Neural cell (in vitro differentiated cells): ENCODE measurements at regions not wholly inside any gene's neighbourhood (a gene's known extent, or its start where the extent isn't known, plus 50 kb on each side); places are given as distances from the start of the nearest gene placed in this dataset.

Experiments used
- H2AFZ ChIP-seq: fragments of 200-600, 300-800 bp; sonication (generic), shearing (Covaris generic); 2 replicates; pipeline ENCODE4 v1.6.0; 2014; ENCODE audit warnings: low read depth, mild to moderate bottlenecking, antibody characterized with exemption, low read length, moderate library complexity
- H3F3A ChIP-seq: fragments of 200-600 bp; shearing (Covaris generic); 2 replicates; pipeline ENCODE4 v1.6.1; 2016; ENCODE audit warnings: mild to moderate bottlenecking, moderate library complexity, mixed read lengths, antibody characterized with exemption, low read length; ENCODE audit not compliant: insufficient read depth, poor library complexity, severe bottlenecking
- H3K27ac ChIP-seq: fragments of 200-600, 300-800 bp; sonication (generic), shearing (Covaris generic); 2 replicates; pipeline ENCODE4 v1.5.1; 2014; ENCODE audit warnings: mild to moderate bottlenecking, low read length, moderate library complexity
- H3K27me3 ChIP-seq: fragments of 300-800, 200-600 bp; sonication (generic), shearing (Covaris generic); 2 replicates; pipeline ENCODE4 v1.6.0; 2014; ENCODE audit warnings: mild to moderate bottlenecking, low read depth, low read length, moderate library complexity; ENCODE audit not compliant: insufficient read depth
- H3K36me3 ChIP-seq: fragments of 300-800, 200-600 bp; sonication (generic), shearing (Covaris generic); 2 replicates; pipeline ENCODE4 v1.5.1; 2014; ENCODE audit warnings: mild to moderate bottlenecking, antibody characterized with exemption, low read length, moderate library complexity; ENCODE audit not compliant: insufficient read depth
- H3K4me2 ChIP-seq: fragments of 300-800, 200-600 bp; sonication (generic), shearing (Covaris generic); 2 replicates; pipeline ENCODE4 v1.6.0; 2014; ENCODE audit warnings: mild to moderate bottlenecking, low read length
- H3K4me3 ChIP-seq: fragments of 300-800, 200-600 bp; sonication (generic), shearing (Covaris generic); 2 replicates; pipeline ENCODE4 v1.5.1; 2014; ENCODE audit warnings: mild to moderate bottlenecking, low read length, moderate library complexity
- H3K79me2 ChIP-seq: fragments of 200-600 bp; shearing (Covaris generic); replicated peaks from 2 replicates; pipeline ENCODE4 v1.6.0; 2014; ENCODE audit warnings: mild to moderate bottlenecking, low read length, moderate library complexity; ENCODE audit not compliant: insufficient read depth
- H3K9ac ChIP-seq: fragments of 300-800, 200-600 bp; sonication (generic), shearing (Covaris generic); 2 replicates; pipeline ENCODE4 v1.6.1; 2016; ENCODE audit warnings: mild to moderate bottlenecking, low read length, mixed read lengths
- H3K9me2 ChIP-seq: fragments of 200-600 bp; shearing (Covaris generic); 2 replicates; pipeline ENCODE4 v1.6.1; 2016; ENCODE audit warnings: mild to moderate bottlenecking, low read length, mixed read lengths; ENCODE audit not compliant: insufficient read depth
- H3K9me3 ChIP-seq: fragments of 200-600, 300-800 bp; sonication (generic), shearing (Covaris generic); 2 replicates; pipeline ENCODE4 v1.6.1; 2016; ENCODE audit warnings: mild to moderate bottlenecking, mixed run types, low read length, moderate library complexity, mixed read lengths
- H4K20me1 ChIP-seq: fragments of 200-600 bp; shearing (Covaris generic); 2 replicates; pipeline ENCODE4 v1.6.1; 2016; ENCODE audit warnings: mild to moderate bottlenecking, mixed run types; ENCODE audit not compliant: insufficient read depth
- EP300 ChIP-seq: fragments of 450-650 bp; conservative IDR thresholded peaks from 2 replicates; pipeline ENCODE4 v1.6.1; 2014; ENCODE audit warnings: antibody characterized with exemption, mild to moderate bottlenecking, moderate library complexity; ENCODE audit not compliant: poor library complexity, severe bottlenecking
- EZH2 ChIP-seq: fragments of 200-600, 300-800 bp; shearing (Covaris generic), sonication (generic); IDR thresholded peaks from 2 replicates; pipeline ENCODE4 v1.6.1; 2014; ENCODE audit warnings: antibody characterized with exemption, low read length, borderline replicate concordance, mild to moderate bottlenecking; ENCODE audit not compliant: insufficient read depth, poor library complexity, severe bottlenecking
- MXI1 ChIP-seq: fragments of 450-650 bp; conservative IDR thresholded peaks from 2 replicates; pipeline ENCODE4 v1.6.1; 2014; ENCODE audit warnings: antibody characterized with exemption, mild to moderate bottlenecking; ENCODE audit not compliant: poor library complexity, severe bottlenecking
- POLR2AphosphoS5 ChIP-seq: IDR thresholded peaks from 2 replicates; pipeline ENCODE4 v1.6.1; 2012
- RAD21 ChIP-seq: fragments of 450-650 bp; conservative IDR thresholded peaks from 2 replicates; pipeline ENCODE4 v1.6.1; 2014; ENCODE audit warnings: antibody characterized with exemption, mild to moderate bottlenecking, moderate library complexity
- SMC3 ChIP-seq: fragments of 450-650 bp; conservative IDR thresholded peaks from 2 replicates; pipeline ENCODE4 v1.6.1; 2014; ENCODE audit warnings: antibody characterized with exemption, mild to moderate bottlenecking, moderate library complexity; ENCODE audit not compliant: poor library complexity
- TAF1 ChIP-seq: IDR thresholded peaks from 2 replicates; pipeline ENCODE4 v1.6.1; 2012; ENCODE audit warnings: low read depth
- TF ChIP-seq, protein P1 (sequence below): IDR thresholded peaks from 2 replicates; pipeline ENCODE4 v1.6.1; 2012; ENCODE audit warnings: borderline replicate concordance
- TF ChIP-seq, protein P2 (sequence below): fragments of 450-650 bp; IDR thresholded peaks from 2 replicates; pipeline ENCODE4 v1.5.1; 2014; ENCODE audit warnings: antibody characterized with exemption, mild to moderate bottlenecking, moderate library complexity; ENCODE audit not compliant: poor library complexity, severe bottlenecking

DNA sequence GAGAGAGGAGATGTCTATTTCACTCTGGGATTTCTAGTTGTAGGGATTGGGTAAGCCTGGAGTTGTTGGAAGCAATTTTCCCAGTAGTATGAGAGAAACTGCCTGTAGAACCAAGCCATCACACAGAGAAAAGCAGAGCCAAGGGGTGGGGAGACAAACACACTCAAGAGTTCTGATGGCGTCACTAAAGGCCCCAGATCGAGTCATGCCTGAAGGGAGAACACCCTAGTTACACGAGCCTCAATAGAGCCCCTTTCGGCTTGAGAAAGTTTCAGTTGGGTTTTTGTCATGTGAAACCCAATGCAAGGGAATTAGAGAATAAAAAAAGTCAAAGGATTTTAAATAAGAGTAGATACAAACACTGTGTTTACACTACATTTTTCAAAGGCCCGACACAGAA lies 66.1 kb upstream of the PFN2 start:
- H3K9ac ChIP-seq: no peak overlapping the region
- no peaks in the 10 kb centered on the region for H4K20me1 ChIP-seq
- TF ChIP-seq TAF1: no peak
- no peak for TF ChIP-seq SMC3
- TF ChIP-seq EP300: no peak
- TF ChIP-seq, protein P1, sequence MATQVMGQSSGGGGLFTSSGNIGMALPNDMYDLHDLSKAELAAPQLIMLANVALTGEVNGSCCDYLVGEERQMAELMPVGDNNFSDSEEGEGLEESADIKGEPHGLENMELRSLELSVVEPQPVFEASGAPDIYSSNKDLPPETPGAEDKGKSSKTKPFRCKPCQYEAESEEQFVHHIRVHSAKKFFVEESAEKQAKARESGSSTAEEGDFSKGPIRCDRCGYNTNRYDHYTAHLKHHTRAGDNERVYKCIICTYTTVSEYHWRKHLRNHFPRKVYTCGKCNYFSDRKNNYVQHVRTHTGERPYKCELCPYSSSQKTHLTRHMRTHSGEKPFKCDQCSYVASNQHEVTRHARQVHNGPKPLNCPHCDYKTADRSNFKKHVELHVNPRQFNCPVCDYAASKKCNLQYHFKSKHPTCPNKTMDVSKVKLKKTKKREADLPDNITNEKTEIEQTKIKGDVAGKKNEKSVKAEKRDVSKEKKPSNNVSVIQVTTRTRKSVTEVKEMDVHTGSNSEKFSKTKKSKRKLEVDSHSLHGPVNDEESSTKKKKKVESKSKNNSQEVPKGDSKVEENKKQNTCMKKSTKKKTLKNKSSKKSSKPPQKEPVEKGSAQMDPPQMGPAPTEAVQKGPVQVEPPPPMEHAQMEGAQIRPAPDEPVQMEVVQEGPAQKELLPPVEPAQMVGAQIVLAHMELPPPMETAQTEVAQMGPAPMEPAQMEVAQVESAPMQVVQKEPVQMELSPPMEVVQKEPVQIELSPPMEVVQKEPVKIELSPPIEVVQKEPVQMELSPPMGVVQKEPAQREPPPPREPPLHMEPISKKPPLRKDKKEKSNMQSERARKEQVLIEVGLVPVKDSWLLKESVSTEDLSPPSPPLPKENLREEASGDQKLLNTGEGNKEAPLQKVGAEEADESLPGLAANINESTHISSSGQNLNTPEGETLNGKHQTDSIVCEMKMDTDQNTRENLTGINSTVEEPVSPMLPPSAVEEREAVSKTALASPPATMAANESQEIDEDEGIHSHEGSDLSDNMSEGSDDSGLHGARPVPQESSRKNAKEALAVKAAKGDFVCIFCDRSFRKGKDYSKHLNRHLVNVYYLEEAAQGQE: no peak
- no peak for TF ChIP-seq EZH2
- TF ChIP-seq MXI1: no peak
- TF ChIP-seq POLR2AphosphoS5: no peak
- no peak for TF ChIP-seq RAD21
- TF ChIP-seq, protein P2, sequence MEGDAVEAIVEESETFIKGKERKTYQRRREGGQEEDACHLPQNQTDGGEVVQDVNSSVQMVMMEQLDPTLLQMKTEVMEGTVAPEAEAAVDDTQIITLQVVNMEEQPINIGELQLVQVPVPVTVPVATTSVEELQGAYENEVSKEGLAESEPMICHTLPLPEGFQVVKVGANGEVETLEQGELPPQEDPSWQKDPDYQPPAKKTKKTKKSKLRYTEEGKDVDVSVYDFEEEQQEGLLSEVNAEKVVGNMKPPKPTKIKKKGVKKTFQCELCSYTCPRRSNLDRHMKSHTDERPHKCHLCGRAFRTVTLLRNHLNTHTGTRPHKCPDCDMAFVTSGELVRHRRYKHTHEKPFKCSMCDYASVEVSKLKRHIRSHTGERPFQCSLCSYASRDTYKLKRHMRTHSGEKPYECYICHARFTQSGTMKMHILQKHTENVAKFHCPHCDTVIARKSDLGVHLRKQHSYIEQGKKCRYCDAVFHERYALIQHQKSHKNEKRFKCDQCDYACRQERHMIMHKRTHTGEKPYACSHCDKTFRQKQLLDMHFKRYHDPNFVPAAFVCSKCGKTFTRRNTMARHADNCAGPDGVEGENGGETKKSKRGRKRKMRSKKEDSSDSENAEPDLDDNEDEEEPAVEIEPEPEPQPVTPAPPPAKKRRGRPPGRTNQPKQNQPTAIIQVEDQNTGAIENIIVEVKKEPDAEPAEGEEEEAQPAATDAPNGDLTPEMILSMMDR: no peak
- no peak overlapping the region for H3K27ac ChIP-seq
- no peaks in the 10 kb centered on the region for H3F3A ChIP-seq
- H3K4me3 ChIP-seq: no peak overlapping the region
- H3K27me3 ChIP-seq: no peaks in the 10 kb centered on the region
- H3K9me3 ChIP-seq: no peaks in the 10 kb centered on the region
- no peak overlapping the region for H2AFZ ChIP-seq
- H3K4me2 ChIP-seq: no peak overlapping the region
- H3K36me3 ChIP-seq: no peaks in the 10 kb centered on the region
- H3K79me2 ChIP-seq: no peaks in the 10 kb centered on the region
- no peaks in the 10 kb centered on the region for H3K9me2 ChIP-seq

DNA sequence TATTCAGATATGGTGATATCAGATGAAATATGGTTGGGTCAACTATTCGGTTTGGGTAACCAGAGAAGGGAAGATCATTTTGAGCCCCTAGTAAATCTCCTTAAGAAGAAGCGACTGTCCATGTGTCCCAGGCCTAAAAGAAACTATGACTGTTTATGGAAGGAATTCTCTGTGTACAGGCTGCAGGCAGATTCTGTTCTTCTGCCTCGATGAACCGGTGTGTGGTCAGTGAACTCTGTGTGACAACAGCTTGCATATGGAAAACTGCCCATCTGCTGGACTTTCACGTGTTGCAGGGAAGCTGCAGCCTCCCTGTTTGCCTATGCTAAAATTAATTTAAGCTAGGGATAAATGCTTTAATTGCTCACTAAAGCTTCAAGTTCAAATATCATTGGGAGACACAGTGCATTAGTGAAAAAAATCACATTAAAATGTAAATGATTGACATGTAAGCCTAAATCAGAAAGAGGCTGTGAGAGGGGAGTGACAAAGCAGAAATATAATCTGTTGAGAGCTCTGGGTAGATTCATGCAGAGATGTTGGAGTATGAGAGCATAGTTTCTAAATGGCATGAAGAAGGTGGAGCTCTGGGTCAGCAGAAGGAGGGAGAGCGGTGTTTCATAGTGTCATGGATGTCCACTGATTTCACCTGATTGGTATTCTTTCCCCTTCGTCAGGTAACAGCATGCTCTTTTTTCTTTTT lies 65.4 kb upstream of the PFN2 start:
- H3K4me2 ChIP-seq: peak overlapping the region; percentile 49
- no peaks in the 10 kb centered on the region for H3K9me3 ChIP-seq
- H3K27ac ChIP-seq: no peak overlapping the region
- no peaks in the 10 kb centered on the region for H3K9me2 ChIP-seq
- no peaks in the 10 kb centered on the region for H3K36me3 ChIP-seq
- no peaks in the 10 kb centered on the region for H3K27me3 ChIP-seq
- H2AFZ ChIP-seq: no peak overlapping the region
- H3K4me3 ChIP-seq: no peak overlapping the region
- H3F3A ChIP-seq: no peaks in the 10 kb centered on the region
- TF ChIP-seq, protein P2: no peak
- TF ChIP-seq POLR2AphosphoS5: no peak
- TF ChIP-seq TAF1: no peak
- no peak for TF ChIP-seq MXI1
- TF ChIP-seq RAD21: no peak
- TF ChIP-seq SMC3: no peak
- no peak overlapping the region for H3K9ac ChIP-seq
- no peaks in the 10 kb centered on the region for H3K79me2 ChIP-seq
- H4K20me1 ChIP-seq: no peaks in the 10 kb centered on the region
